ENCODE measurements at regions not wholly inside any gene's neighbourhood (a gene's known extent, or its start where the extent isn't known, plus 50 kb on each side); places are given as distances from the start of the nearest gene placed in this dataset.

DNA sequence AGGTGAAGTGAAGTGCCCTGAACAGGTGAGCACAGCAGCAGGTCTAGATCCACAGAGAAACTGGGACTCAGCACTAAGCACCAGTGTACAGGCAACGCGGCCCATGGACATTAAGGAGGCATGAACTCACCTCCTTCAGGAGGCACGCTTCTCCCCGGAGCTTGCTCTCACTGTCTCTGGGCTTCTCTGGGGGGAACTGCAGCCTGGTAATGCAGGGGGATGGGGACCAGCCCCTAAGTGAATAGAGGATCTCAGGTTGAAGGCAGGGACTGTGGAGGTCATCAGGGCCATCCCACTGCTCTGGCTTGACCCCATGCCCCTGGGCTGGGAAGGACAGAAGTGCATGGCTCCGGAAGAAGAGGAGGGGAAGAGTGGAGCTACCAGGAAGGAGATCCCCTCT lies 495.6 kb upstream of the B3GAT1 start:
- Histone ChIP-seq H3K9ac (ENCODE audit: insufficient read depth, low read depth, low read length) (no peak overlapping the region), H2AFZ (ENCODE audit: low read length) (no peak overlapping the region), H3K27me3 (ENCODE audit: control insufficient read depth in 1 of 2, insufficient read depth in 2 of 2, low read length in 2 of 2) (peaks cover 2 to 12% of the 10 kb centered on the region in 2 experiments; a peak in 4 of 5 replicates), H3K4me2 (ENCODE audit: low read depth, low read length) (no peak overlapping the region), H3K36me3 (replicated peaks in 1 of 2; ENCODE audit: control insufficient read depth in 1 of 2, insufficient read depth in 2 of 2, low read length in 2 of 2) (no peaks in the 10 kb centered on the region), H3K4me1 (ENCODE audit: insufficient read depth, low read length) (no peaks in the 10 kb centered on the region), H3K9me3 (ENCODE audit: low read length) (no peaks in the 10 kb centered on the region), H4K20me1 (ENCODE audit: insufficient read depth, low read length) (no peaks in the 10 kb centered on the region), H3K4me3 (replicated peaks in 1 of 3; ENCODE audit: insufficient read depth in 1 of 3, low read depth in 2 of 3, low read length in 3 of 3) (no peak overlapping the region), H3K27ac (ENCODE audit: extremely low read length, insufficient read depth, low read length) (no peak overlapping the region), H3K79me2 (ENCODE audit: insufficient read depth, low read length) (no peaks in the 10 kb centered on the region)
- intact Hi-C loops (cut with micrococcal nuclease; ENCODE audit: unreplicated experiment) = no loop called here
- ATAC-seq = no peak
- DNase-seq (ENCODE audit: low spot score) = no peak
- POLR2A ChIA-PET = no interaction called here
- TF ChIP-seq NFYB (CRISPR knock-in tag; IDR thresholded peaks at IDR 0.05) (no peak), FLYWCH1 (CRISPR knock-in tag; IDR thresholded peaks at IDR 0.05) (no peak), RBM22 (optimal IDR thresholded peaks at IDR 0.05; ENCODE audit: low read length) (no peak), HOXA9 (CRISPR knock-in tag; IDR thresholded peaks at IDR 0.05; ENCODE audit: borderline replicate concordance) (no peak), ZBTB1 (CRISPR knock-in tag; IDR thresholded peaks at IDR 0.05; ENCODE audit: borderline replicate concordance) (no peak), SMAD1 (CRISPR knock-in tag; IDR thresholded peaks at IDR 0.05; ENCODE audit: borderline replicate concordance, low read depth) (no peak), SIX4 (CRISPR knock-in tag; IDR thresholded peaks at IDR 0.05) (no peak), SOX13 (IDR thresholded peaks at IDR 0.05) (no peak), SOX13 (CRISPR knock-in tag; conservative IDR thresholded peaks at IDR 0.05 in 1 of 2, IDR thresholded peaks at IDR 0.05 in 1 of 2) (no peak), TARDBP (CRISPR knock-in tag; IDR thresholded peaks at IDR 0.05) (no peak), U2AF1 (optimal IDR thresholded peaks at IDR 0.05; ENCODE audit: low read depth, low read length) (no peak), CHD2 (IDR thresholded peaks at IDR 0.05; ENCODE audit: low read depth, low read length) (no peak), TBL1XR1 (IDR thresholded peaks at IDR 0.05; ENCODE audit: borderline replicate concordance, low read length, partially characterized antibody) (no peak)
- TF ChIP-seq, protein P1, sequence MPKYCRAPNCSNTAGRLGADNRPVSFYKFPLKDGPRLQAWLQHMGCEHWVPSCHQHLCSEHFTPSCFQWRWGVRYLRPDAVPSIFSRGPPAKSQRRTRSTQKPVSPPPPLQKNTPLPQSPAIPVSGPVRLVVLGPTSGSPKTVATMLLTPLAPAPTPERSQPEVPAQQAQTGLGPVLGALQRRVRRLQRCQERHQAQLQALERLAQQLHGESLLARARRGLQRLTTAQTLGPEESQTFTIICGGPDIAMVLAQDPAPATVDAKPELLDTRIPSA (CRISPR knock-in tag; IDR thresholded peaks at IDR 0.05; ENCODE audit: borderline replicate concordance) = no peak
- TF ChIP-seq, protein P2, sequence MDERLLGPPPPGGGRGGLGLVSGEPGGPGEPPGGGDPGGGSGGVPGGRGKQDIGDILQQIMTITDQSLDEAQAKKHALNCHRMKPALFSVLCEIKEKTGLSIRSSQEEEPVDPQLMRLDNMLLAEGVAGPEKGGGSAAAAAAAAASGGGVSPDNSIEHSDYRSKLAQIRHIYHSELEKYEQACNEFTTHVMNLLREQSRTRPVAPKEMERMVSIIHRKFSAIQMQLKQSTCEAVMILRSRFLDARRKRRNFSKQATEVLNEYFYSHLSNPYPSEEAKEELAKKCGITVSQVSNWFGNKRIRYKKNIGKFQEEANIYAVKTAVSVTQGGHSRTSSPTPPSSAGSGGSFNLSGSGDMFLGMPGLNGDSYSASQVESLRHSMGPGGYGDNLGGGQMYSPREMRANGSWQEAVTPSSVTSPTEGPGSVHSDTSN (CRISPR knock-in tag; IDR thresholded peaks at IDR 0.05) = no peak
- CTCF ChIA-PET (ENCODE audit: low intra/inter-chr PET ratio, low total read pairs) = no interaction called here
- no peak for FAIRE-seq
- in situ Hi-C loops (cut with HindIII; ENCODE audit: extremely low pct_ligation_motif_present, low pct_unique_long_range_greater_than_20kb) = no loop called here
- WGBS (ENCODE audit: low lambda C conversion rate) = 20% methylated on average over 3 of the region's 5 CpGs
- no TSS peak for BruUV-seq (replicated peaks)
